Tibial nerve (tissue), 4 donors: ENCODE measurements at regions not wholly inside any gene's neighbourhood (a gene's known extent, or its start where the extent isn't known, plus 50 kb on each side); places are given as distances from the start of the nearest gene placed in this dataset.
"Not testable (repeated sequence)": the region's sequence is repeated elsewhere in the genome, so short reads cannot be mapped to it uniquely, and the experiment has no call there.

Experiments used
- CTCF ChIP-seq, 5 experiments: fragments of 200-600 bp in 3 of 5; fragments of 450-650 bp in 2 of 5; sonication (generic) in 3 of 5; IDR thresholded peaks; one replicate each; pipeline ENCODE4 v1.5.1; 2016 to 2019; ENCODE audit warnings: antibody characterized with exemption in 5 of 5, mild to moderate bottlenecking in 3 of 5, moderate library complexity in 2 of 5
- EP300 ChIP-seq, 2 donors: sonication (generic); formaldehyde crosslinking; IDR thresholded peaks; one replicate each; pipeline ENCODE4 v1.6.1; 2017; ENCODE audit warnings: antibody characterized with exemption in 2 of 2, mild to moderate bottlenecking in 1 of 2
- POLR2A ChIP-seq, 2 donors: fragments of 450-650 bp; IDR thresholded peaks; one replicate each; pipeline ENCODE4 v1.6.1; 2017; ENCODE audit warnings: antibody characterized with exemption in 2 of 2, mild to moderate bottlenecking in 2 of 2, moderate library complexity in 2 of 2

- TF ChIP-seq EP300, CTCF, POLR2A (IDR thresholded peaks at IDR 0.05): not testable (repeated sequence)
These were observed 280.3 kb upstream of the SGCG start for GRCh38 chr13:22900416-22900951.
